Stimulated activated CD8-positive, alpha-beta memory T cell treated with anti-CD3 and anti-CD28 coated beads, Interleukin-7, amount 100 ng/mL, for 48 hours (primary cell): ENCODE measurements at regions not wholly inside any gene's neighbourhood (a gene's known extent, or its start where the extent isn't known, plus 50 kb on each side); places are given as distances from the start of the nearest gene placed in this dataset.

Source experiments
- DNase-seq, 2 donors: peaks; one replicate each; pipeline ENCODE4 v3.0.0-alpha.2; 2020; ENCODE audit warnings: low read depth in 1 of 2; ENCODE audit errors: extremely low read depth in 1 of 2

DNA sequence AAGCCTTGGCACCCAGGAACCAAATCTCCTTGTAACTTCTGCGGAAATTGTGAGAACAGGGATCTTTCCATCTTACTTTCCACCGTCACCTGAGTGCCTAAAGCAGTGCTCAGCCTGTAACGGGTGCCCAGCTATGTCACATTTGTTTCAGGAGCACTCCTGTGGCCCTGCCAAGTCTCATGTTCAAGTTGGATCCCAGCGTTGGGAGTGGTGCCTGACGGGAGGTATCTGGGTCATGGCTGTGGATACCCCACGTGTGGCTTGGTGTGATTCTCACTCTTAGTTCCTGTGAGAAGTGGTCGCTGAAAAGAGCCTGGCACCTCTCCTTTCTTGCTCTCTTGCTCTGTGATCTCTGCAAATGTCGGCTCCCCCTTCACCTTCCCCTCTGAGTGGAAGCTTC, 114.9 kb downstream of the UQCRFS1 start:
- no peak for DNase-seq

- DNase-seq: no peak
These were observed 116.1 kb downstream of the UQCRFS1 start for GRCh38 chr19:29096896-29097295.

GRCh38 chr19:29093553-29093908, 119.4 kb downstream of the UQCRFS1 start:
- DNase-seq: no peak

GRCh38 chr19:29092712-29093552, 120.0 kb downstream of the UQCRFS1 start:
- DNase-seq: no peak

GRCh38 chr19:29090783-29091526, 122.0 kb downstream of the UQCRFS1 start:
- no peak for DNase-seq

DNA sequence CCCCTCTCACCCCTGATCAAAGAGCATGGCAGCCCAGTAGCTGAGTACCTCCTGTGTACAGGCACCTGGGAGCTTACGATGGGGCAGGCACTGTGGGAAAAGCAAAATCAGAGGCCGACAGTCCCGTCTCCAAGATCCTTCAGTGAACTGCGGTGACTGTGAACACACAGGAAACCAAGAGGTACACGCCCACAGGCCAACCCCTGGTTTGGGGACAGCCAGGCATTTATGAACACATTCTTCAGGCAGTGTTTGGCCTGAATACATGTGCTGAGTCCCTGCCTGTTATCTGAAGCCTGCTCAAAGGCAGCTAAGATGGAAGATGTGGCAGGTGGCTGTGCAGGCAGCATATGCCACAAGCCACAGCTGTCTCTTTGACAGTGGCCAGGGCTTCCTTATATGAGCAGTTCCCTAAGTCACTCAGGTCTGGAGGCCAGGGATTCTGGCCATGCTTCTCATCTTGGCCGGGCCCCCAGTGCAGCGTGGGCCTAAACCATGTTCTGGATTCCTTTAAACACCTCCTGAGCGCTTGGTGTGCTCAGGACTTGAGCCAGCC, 123.6 kb downstream of the UQCRFS1 start:
- no peak for DNase-seq

- DNase-seq: no peak
These were observed 124.2 kb downstream of the UQCRFS1 start for GRCh38 chr19:29088761-29089160.

- DNase-seq: no peak
These were observed 126.3 kb downstream of the UQCRFS1 start for GRCh38 chr19:29086646-29087045.

GRCh38 chr19:29086182-29086581, 126.8 kb downstream of the UQCRFS1 start:
- no peak for DNase-seq

DNA sequence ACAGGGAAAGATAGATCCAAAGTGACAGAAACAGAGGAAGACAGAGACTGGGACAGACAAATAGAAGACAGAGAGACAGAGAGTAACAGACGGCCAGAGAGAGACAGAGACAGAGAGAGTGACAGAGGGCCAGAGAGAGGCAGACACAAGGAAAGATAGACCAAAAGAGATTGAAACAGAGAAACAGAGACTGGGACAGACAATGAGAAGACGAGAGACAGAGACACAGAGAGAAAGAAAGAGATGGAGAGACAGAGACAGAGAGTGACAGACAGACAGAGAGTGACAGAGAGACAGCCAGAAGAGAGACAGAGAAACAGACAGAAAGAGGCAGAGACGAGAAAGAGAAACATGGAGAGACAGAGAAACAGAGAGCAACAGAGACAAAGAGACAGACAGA, 127.3 kb downstream of the UQCRFS1 start:
- DNase-seq: no peak

DNA sequence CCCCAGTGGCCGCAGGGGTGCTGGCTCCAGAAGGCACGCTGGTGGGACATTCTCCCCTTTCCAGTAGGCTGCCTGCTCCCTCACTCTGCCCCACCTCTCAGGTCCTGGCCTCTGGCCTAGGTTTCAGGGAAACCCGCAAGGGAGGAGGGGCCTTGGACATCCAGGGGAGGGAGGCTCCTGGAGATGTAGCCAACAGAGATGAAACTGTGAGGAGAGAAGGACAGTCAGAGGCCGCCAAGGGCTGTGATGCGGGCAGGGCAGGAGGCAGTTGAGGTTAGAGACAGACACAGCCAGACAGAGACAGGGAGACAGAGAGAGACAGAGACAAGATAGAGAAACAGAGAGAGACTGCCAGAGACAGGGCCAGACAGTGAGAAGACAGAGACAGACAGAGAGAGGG, 127.7 kb downstream of the UQCRFS1 start:
- no peak for DNase-seq

DNA sequence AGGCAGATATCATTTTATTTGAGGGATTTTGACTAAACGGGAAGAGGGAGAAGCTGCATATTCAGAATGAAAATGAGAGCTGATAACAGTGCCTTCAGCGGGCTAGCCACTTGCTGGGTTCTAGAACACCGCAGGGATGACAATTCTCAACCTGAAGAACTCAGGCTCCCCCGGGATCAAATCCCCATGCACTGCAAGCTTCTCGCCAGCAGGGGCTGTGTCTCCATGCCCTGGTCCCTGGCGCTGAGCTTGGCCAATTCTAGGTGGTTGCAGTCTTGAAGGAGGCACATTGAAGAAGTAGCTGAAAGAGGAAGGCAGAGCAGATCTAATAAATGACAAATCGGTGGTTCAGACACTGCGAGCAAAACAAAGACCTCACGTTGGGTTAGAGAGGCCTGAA, 128.7 kb downstream of the UQCRFS1 start:
- DNase-seq: no peak

- no peak for DNase-seq
These were observed 129.1 kb downstream of the UQCRFS1 start for GRCh38 chr19:29083863-29084262.

GRCh38 chr19:29079356-29080032, 133.5 kb downstream of the UQCRFS1 start:
- DNase-seq: no peak

GRCh38 chr19:29076963-29077362, 136.0 kb downstream of the UQCRFS1 start:
- no peak for DNase-seq

- no peak for DNase-seq
These were observed 136.8 kb downstream of the UQCRFS1 start for GRCh38 chr19:29076161-29076560.

- no peak for DNase-seq
These were observed 137.8 kb downstream of the UQCRFS1 start for GRCh38 chr19:29075149-29075548.

GRCh38 chr19:29074579-29074978, 138.4 kb downstream of the UQCRFS1 start:
- DNase-seq: no peak

DNA sequence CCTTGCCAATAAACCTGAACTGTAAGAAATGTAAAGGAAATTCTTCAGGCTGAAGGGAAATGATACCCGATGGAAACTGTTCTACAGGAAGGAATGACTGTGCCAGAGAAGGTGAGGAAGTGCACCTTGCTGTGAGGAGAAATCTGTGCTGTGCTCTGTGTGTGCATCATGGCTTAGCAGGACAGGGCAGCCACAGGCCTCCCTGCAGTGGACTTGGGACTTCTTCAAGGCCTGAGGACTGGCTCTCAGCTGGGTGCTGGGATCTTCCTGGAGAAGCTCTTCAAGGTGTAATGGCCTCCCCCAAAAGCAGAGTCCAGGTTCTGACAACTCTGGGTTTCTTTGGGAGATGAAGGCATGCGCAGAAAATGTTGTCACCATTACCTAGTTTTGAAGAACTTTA, 145.1 kb downstream of the UQCRFS1 start:
- no peak for DNase-seq

GRCh38 chr19:29062475-29063435, 150.2 kb downstream of the UQCRFS1 start:
- no peak for DNase-seq
